Uterus (tissue), 3 donors: ENCODE measurements at regions not wholly inside any gene's neighbourhood (a gene's known extent, or its start where the extent isn't known, plus 50 kb on each side); places are given as distances from the start of the nearest gene placed in this dataset.

Experiments
- DNase-seq, 2 donors: peaks; one replicate each; pipeline ENCODE4 v3.0.0-alpha.2; 2019 to 2020
- H3K27ac ChIP-seq, 2 donors: fragments of 200-600 bp; sonication (generic); 1 replicate in 1 of 2; 2 replicates in 1 of 2; pipeline ENCODE4 v1.5.1; 2016 to 2018
- H3K27me3 ChIP-seq, 2 donors: fragments of 200-600 bp; sonication (generic); one replicate each; pipeline ENCODE4 v1.5.1; 2018 to 2019; ENCODE audit warnings: control low read depth in 1 of 2
- H3K36me3 ChIP-seq, 2 donors: fragments of 200-600 bp; sonication (generic); one replicate each; pipeline ENCODE4 v1.5.1; 2019; ENCODE audit warnings: control low read depth in 1 of 2
- H3K4me1 ChIP-seq, 2 donors: fragments of 200-600 bp; sonication (generic); one replicate each; pipeline ENCODE4 v1.5.1; 2018 to 2019; ENCODE audit warnings: control low read depth in 1 of 2
- H3K4me3 ChIP-seq, 2 donors: fragments of 200-600 bp; sonication (generic); 1 replicate in 1 of 2; 2 replicates in 1 of 2; pipeline ENCODE4 v1.5.1; 2018 to 2019; ENCODE audit warnings: mild to moderate bottlenecking in 1 of 2
- H3K9me3 ChIP-seq, 2 donors: fragments of 200-600 bp; sonication (generic); one replicate each; pipeline ENCODE4 v1.5.1; 2019; ENCODE audit warnings: control low read depth in 1 of 2
- CTCF ChIP-seq, 4 experiments: fragments of 200-600 bp in 2 of 4; fragments of 450-650 bp in 2 of 4; sonication (generic) in 2 of 4; IDR thresholded peaks; one replicate each; pipeline ENCODE4 v1.5.1; 2016 to 2019; ENCODE audit warnings: antibody characterized with exemption in 4 of 4, mild to moderate bottlenecking in 2 of 4, moderate library complexity in 1 of 4
- POLR2A ChIP-seq, 2 donors: fragments of 450-650 bp; IDR thresholded peaks; one replicate each; pipeline ENCODE4 v1.6.1; 2016; ENCODE audit warnings: antibody characterized with exemption in 2 of 2, mild to moderate bottlenecking in 1 of 2, moderate library complexity in 1 of 2
- intact Hi-C: fragments of 100-400 bp; cut with DNase I; formaldehyde crosslinking; loops from one replicate; pipeline ENCODE4 v1.15.1; 2023; ENCODE audit warnings: low total_unique reads
- donor health status: DM: yes; HTN: yes; CAD: no.

GRCh38 chr10:10796061-10796773 is 221.5 kb upstream of the CELF2 start:
- DNase-seq = peak in 1 of 2 donors; percentile 54
- Histone ChIP-seq H3K9me3 (no peaks in the 10 kb centered on the region), H3K36me3 (no peaks in the 10 kb centered on the region), H3K4me3 (peak overlapping the region in 1 of 2 donors; percentile 31), H3K27ac (peak overlapping the region; percentile 93), H3K4me1 (no peaks in the 10 kb centered on the region), H3K27me3 (no peaks in the 10 kb centered on the region)
- intact Hi-C loops = no loop called here
- TF ChIP-seq CTCF (IDR thresholded peaks at IDR 0.05) (no peak), POLR2A (IDR thresholded peaks at IDR 0.05) (no peak)

- peak overlapping the region; percentile 93 for H3K27ac ChIP-seq
- intact Hi-C loops = no loop called here
- H3K27me3 ChIP-seq = no peaks in the 10 kb centered on the region
- peak overlapping the region in 1 of 2 donors; percentile 31 for H3K4me3 ChIP-seq
- no peaks in the 10 kb centered on the region for H3K9me3 ChIP-seq
- TF ChIP-seq POLR2A (IDR thresholded peaks at IDR 0.05) (no peak), CTCF (IDR thresholded peaks at IDR 0.05) (no peak)
- no peak for DNase-seq
- H3K36me3 ChIP-seq = no peaks in the 10 kb centered on the region
- no peaks in the 10 kb centered on the region for H3K4me1 ChIP-seq
These were observed 220.8 kb upstream of the CELF2 start for GRCh38 chr10:10796774-10797415.

- Histone ChIP-seq H3K27me3 (no peaks in the 10 kb centered on the region), H3K36me3 (no peaks in the 10 kb centered on the region), H3K4me3 (peak overlapping the region; percentile 23 to 31), H3K9me3 (no peaks in the 10 kb centered on the region), H3K4me1 (no peaks in the 10 kb centered on the region), H3K27ac (peak overlapping the region; percentile 93)
- TF ChIP-seq POLR2A (IDR thresholded peaks at IDR 0.05) = no peak
- TF ChIP-seq CTCF (IDR thresholded peaks at IDR 0.05) = no peak
- no peak for DNase-seq
- intact Hi-C loops = no loop called here
These were observed 220.2 kb upstream of the CELF2 start for GRCh38 chr10:10797513-10797912.

- H3K36me3 ChIP-seq = no peaks in the 10 kb centered on the region
- H3K27ac ChIP-seq = peak overlapping the region; percentile 93
- H3K27me3 ChIP-seq = no peaks in the 10 kb centered on the region
- H3K9me3 ChIP-seq = no peaks in the 10 kb centered on the region
- intact Hi-C loops = no loop called here
- TF ChIP-seq CTCF (IDR thresholded peaks at IDR 0.05) = no peak
- H3K4me1 ChIP-seq = no peaks in the 10 kb centered on the region
- H3K4me3 ChIP-seq = peak overlapping the region; percentile 23 to 31
- peak; percentile 26 to 47 for DNase-seq
These were observed 219.4 kb upstream of the CELF2 start for GRCh38 chr10:10798102-10798863.

GRCh38 chr10:10798864-10799192 is 218.8 kb upstream of the CELF2 start:
- Histone ChIP-seq H3K4me3 (peak overlapping the region; percentile 23 to 31), H3K36me3 (no peaks in the 10 kb centered on the region), H3K9me3 (no peaks in the 10 kb centered on the region), H3K27ac (peak overlapping the region; percentile 93), H3K4me1 (no peaks in the 10 kb centered on the region), H3K27me3 (no peaks in the 10 kb centered on the region)
- TF ChIP-seq POLR2A (IDR thresholded peaks at IDR 0.05) (no peak), CTCF (IDR thresholded peaks at IDR 0.05) (no peak)
- peak in 1 of 2 donors; percentile 37 for DNase-seq
- intact Hi-C loops = no loop called here
